H1 (cell line): ENCODE measurements at regions not wholly inside any gene's neighbourhood (a gene's known extent, or its start where the extent isn't known, plus 50 kb on each side); places are given as distances from the start of the nearest gene placed in this dataset.

ENCODE experiments used
- CTCF ChIA-PET: fragments of 300-600 bp; sonication (Branson Sonifier 250); formaldehyde crosslinking; loops from one replicate; lab custom pipeline; 2021; ENCODE audit not compliant: partially characterized antibody; lab: Charles Lee
- POLR2A ChIA-PET: fragments of 300-600 bp; sonication (Branson Sonifier 250); formaldehyde crosslinking; loops from one replicate; lab custom pipeline; 2021; ENCODE audit warnings: inconsistent platforms; ENCODE audit not compliant: partially characterized antibody; lab: Charles Lee
- DNase-seq, 2 experiments: peaks; one replicate each; pipeline versions ENCODE4 v3.0.0 to v3.0.0-alpha.2; 2010 to 2022; ENCODE audit warnings: low spot score in 2 of 2, low read depth in 1 of 2, mixed read lengths in 1 of 2
- FAIRE-seq: peaks from 2 replicates; lab custom pipeline; 2011; peaks lifted over from hg19 to GRCh38; lab: Jason Lieb, UNC
- H2AFZ ChIP-seq: 2 replicates; pipeline ENCODE4 v1.8.1; 2012; ENCODE audit warnings: low read length, inconsistent platforms
- H2AK5ac ChIP-seq: 2 replicates; pipeline ENCODE4 v1.6.1; 2013; ENCODE audit warnings: low read depth, low read length
- H2BK120ac ChIP-seq: replicated peaks from 2 replicates; pipeline ENCODE3; 2013; ENCODE audit warnings: low read depth, low read length, inconsistent platforms
- H2BK12ac ChIP-seq: 2 replicates; pipeline ENCODE4 v1.6.1; 2013; ENCODE audit warnings: low read depth, low read length
- H2BK15ac ChIP-seq: 2 replicates; pipeline ENCODE4 v1.6.1; 2013; ENCODE audit warnings: low read length
- H2BK20ac ChIP-seq: 2 replicates; pipeline ENCODE4 v1.6.1; 2013; ENCODE audit warnings: low read length
- H2BK5ac ChIP-seq: 2 replicates; pipeline ENCODE4 v1.6.1; 2013; ENCODE audit warnings: low read depth, low read length
- H3K14ac ChIP-seq: 2 replicates; pipeline ENCODE4 v1.6.1; 2013; ENCODE audit warnings: inconsistent platforms; ENCODE audit not compliant: insufficient read length
- H3K18ac ChIP-seq: 2 replicates; pipeline ENCODE4 v1.6.1; 2013; ENCODE audit warnings: low read length; ENCODE audit errors: extremely low read depth
- H3K23ac ChIP-seq: 2 replicates; pipeline ENCODE4 v1.6.1; 2013; ENCODE audit warnings: inconsistent platforms; ENCODE audit not compliant: insufficient read length
- H3K23me2 ChIP-seq: 2 replicates; pipeline ENCODE4 v1.6.1; 2013; ENCODE audit warnings: low read depth, low read length
- H3K27ac ChIP-seq: 2 replicates; pipeline ENCODE4 v1.6.1; 2011; ENCODE audit warnings: low read depth, low read length, inconsistent platforms
- H3K27me3 ChIP-seq, 4 experiments: replicated peaks in 1 of 4; 1 replicate in 1 of 4; 2 replicates in 3 of 4; pipeline versions ENCODE4 v1.6.1 to v1.8.1; 2011 to 2013; ENCODE audit warnings: low read length in 3 of 4, mild to moderate bottlenecking in 3 of 4, inconsistent platforms in 2 of 4, mixed read lengths in 2 of 4, moderate library complexity in 1 of 4; ENCODE audit not compliant: control insufficient read depth in 3 of 4, insufficient read depth in 3 of 4; ENCODE audit errors: extremely low read depth in 1 of 4
- H3K36me3 ChIP-seq, 4 experiments: 2 replicates each; pipeline versions ENCODE4 v1.6.1 to v1.8.1; 2011 to 2013; ENCODE audit warnings: mild to moderate bottlenecking in 4 of 4, low read length in 3 of 4, moderate library complexity in 2 of 4, control low read depth in 1 of 4, inconsistent platforms in 1 of 4; ENCODE audit not compliant: insufficient read depth in 4 of 4, control insufficient read depth in 2 of 4
- H3K4ac ChIP-seq: replicated peaks from 2 replicates; pipeline ENCODE3; 2013; ENCODE audit warnings: low read length, low read depth, mixed read lengths, inconsistent platforms; ENCODE audit not compliant: insufficient read length
- H3K4me1 ChIP-seq, 4 experiments: replicated peaks in 1 of 4; 1 replicate in 1 of 4; 2 replicates in 3 of 4; pipeline versions ENCODE4 v1.6.1 to v1.8.1; 2011 to 2013; ENCODE audit warnings: low read length in 3 of 4, inconsistent platforms in 2 of 4, mixed read lengths in 1 of 4; ENCODE audit not compliant: insufficient read depth in 4 of 4, control insufficient read depth in 3 of 4
- H3K4me2 ChIP-seq, 2 experiments: 2 replicates each; pipeline versions ENCODE4 v1.6.1 to v1.8.1; 2011 to 2013; ENCODE audit warnings: low read depth in 2 of 2, low read length in 2 of 2, control low read depth in 1 of 2, inconsistent platforms in 1 of 2, mild to moderate bottlenecking in 1 of 2; ENCODE audit not compliant: insufficient read depth in 1 of 2
- H3K4me3 ChIP-seq, 4 experiments: fragments of 200-600, 300-600 bp in 1 of 4; sonication (generic), shearing (Covaris generic), sonication (Bioruptor Twin) in 1 of 4; 2 replicates each; pipeline versions ENCODE4 v1.5.1 to v1.8.1; 2011 to 2016; ENCODE audit warnings: low read length in 4 of 4, low read depth in 3 of 4, control low read depth in 2 of 4, inconsistent platforms in 2 of 4, mild to moderate bottlenecking in 2 of 4, mixed read lengths in 1 of 4, moderate library complexity in 1 of 4; ENCODE audit not compliant: insufficient read depth in 2 of 4; ENCODE audit errors: extremely low read depth in 1 of 4
- H3K56ac ChIP-seq: replicated peaks from 2 replicates; pipeline ENCODE3; 2013; ENCODE audit warnings: low read depth, mild to moderate bottlenecking, mixed read lengths, low read length, inconsistent platforms; ENCODE audit not compliant: insufficient read length
- H3K79me1 ChIP-seq: 2 replicates; pipeline ENCODE4 v1.6.1; 2013; ENCODE audit warnings: low read depth, low read length, control low read depth
- H3K79me2 ChIP-seq, 2 experiments: 2 replicates each; pipeline versions ENCODE4 v1.6.1 to v1.8.1; 2012 to 2013; ENCODE audit warnings: low read length in 2 of 2, mild to moderate bottlenecking in 2 of 2, inconsistent platforms in 1 of 2; ENCODE audit not compliant: insufficient read depth in 2 of 2, control insufficient read depth in 1 of 2
- H3K9ac ChIP-seq, 4 experiments: replicated peaks in 1 of 4; 1 replicate in 1 of 4; 2 replicates in 3 of 4; pipeline versions ENCODE4 v1.6.1 to v1.8.1; 2011 to 2013; ENCODE audit warnings: low read depth in 3 of 4, low read length in 3 of 4, control low read depth in 2 of 4, mild to moderate bottlenecking in 2 of 4, moderate library complexity in 2 of 4, inconsistent platforms in 1 of 4; ENCODE audit errors: extremely low read depth in 1 of 4
- H3K9me3 ChIP-seq, 2 experiments: 2 replicates each; pipeline versions ENCODE4 v1.6.1 to v1.8.1; 2012 to 2013; ENCODE audit warnings: mild to moderate bottlenecking in 2 of 2, moderate library complexity in 2 of 2, control low read depth in 1 of 2, inconsistent platforms in 1 of 2, low read depth in 1 of 2, low read length in 1 of 2, mixed read lengths in 1 of 2; ENCODE audit not compliant: insufficient read depth in 2 of 2
- H4K20me1 ChIP-seq, 2 experiments: replicated peaks in 1 of 2; 2 replicates each; pipeline versions ENCODE3 to v1.8.1; 2011 to 2013; ENCODE audit warnings: inconsistent platforms in 2 of 2, low read length in 2 of 2, mild to moderate bottlenecking in 1 of 2; ENCODE audit not compliant: insufficient read depth in 2 of 2, control insufficient read depth in 1 of 2
- H4K5ac ChIP-seq: 2 replicates; pipeline ENCODE4 v1.6.1; 2013; ENCODE audit warnings: low read length, low read depth, mixed read lengths, inconsistent platforms; ENCODE audit not compliant: insufficient read length
- H4K8ac ChIP-seq: 2 replicates; pipeline ENCODE4 v1.8.0; 2013; ENCODE audit warnings: mild to moderate bottlenecking, moderate library complexity, low read length, inconsistent platforms; ENCODE audit not compliant: insufficient read depth; ENCODE audit errors: extremely low read depth
- H4K91ac ChIP-seq: replicated peaks from 2 replicates; pipeline ENCODE3; 2013; ENCODE audit warnings: low read length, mixed read lengths, inconsistent platforms; ENCODE audit not compliant: insufficient read length
- EP300 ChIP-seq, 2 experiments: IDR thresholded peaks; 1 replicate in 1 of 2; 2 replicates in 1 of 2; pipeline ENCODE4 v1.6.1; 2011 to 2012; ENCODE audit warnings: low read depth in 2 of 2, low read length in 2 of 2, mild to moderate bottlenecking in 2 of 2, borderline replicate concordance in 1 of 2, inconsistent platforms in 1 of 2, moderate library complexity in 1 of 2
- HDAC2 ChIP-seq, 2 experiments: fragments of 300-600 bp in 1 of 2; sonication (generic) in 1 of 2; IDR thresholded peaks; 2 replicates each; pipeline ENCODE4 v1.6.1; 2011 to 2012; ENCODE audit warnings: low read depth in 2 of 2, low read length in 2 of 2, mild to moderate bottlenecking in 2 of 2, moderate library complexity in 2 of 2, borderline replicate concordance in 1 of 2, inconsistent platforms in 1 of 2
- KDM5A ChIP-seq: fragments of 200-600 bp; IDR thresholded peaks from 2 replicates; pipeline ENCODE4 v1.7.1; 2012; ENCODE audit warnings: mild to moderate bottlenecking, low read length, inconsistent platforms, mixed read lengths
- NANOG ChIP-seq: IDR thresholded peaks from 2 replicates; pipeline ENCODE4 v1.6.1; 2011; ENCODE audit warnings: low read length, low read depth, mild to moderate bottlenecking, inconsistent platforms; ENCODE audit not compliant: insufficient read depth, poor library complexity, severe bottlenecking
- SP1 ChIP-seq: IDR thresholded peaks from 2 replicates; pipeline ENCODE4 v1.6.1; 2011; ENCODE audit warnings: low read depth, low read length
- TCF12 ChIP-seq: IDR thresholded peaks from 2 replicates; pipeline ENCODE4 v1.6.1; 2011; ENCODE audit warnings: low read depth, mild to moderate bottlenecking, low read length
- USF2 ChIP-seq: IDR thresholded peaks from 2 replicates; pipeline ENCODE4 v1.6.1; 2011; ENCODE audit warnings: low read length, improper control_type of control experiment
- YY1 ChIP-seq: IDR thresholded peaks from 2 replicates; pipeline ENCODE4 v1.6.1; 2011; ENCODE audit warnings: low read depth, mild to moderate bottlenecking, low read length
- WGBS, 2 experiments: shearing (Covaris generic) in 1 of 2; methylation state at CpG; one replicate each; pipeline versions ENCODE4 v1.1.6 to v1.1.7; 2013 to 2015; ENCODE audit warnings: low lambda C conversion rate in 2 of 2, mixed read lengths in 2 of 2, inconsistent platforms in 1 of 2, low coverage in 1 of 2, missing lambda C conversion rate in 1 of 2; ENCODE audit not compliant: insufficient replicate concordance in 2 of 2, insufficient coverage in 1 of 2, insufficient read length in 1 of 2; ENCODE audit errors: extremely low coverage in 1 of 2, missing lambda C conversion rate in 1 of 2; 5-methylcytosine and 5-hydroxymethylcytosine counted together

- Histone ChIP-seq H4K5ac (no peak overlapping the region), H2AFZ (peak overlapping the region; percentile 90; the same call in 1 of the 2 replicates), H3K9ac (no peak overlapping the region), H3K4me1 (peaks cover 0 to 6% (median under 1%) of the 10 kb centered on the region in 4 experiments; a peak in 1 of 7 replicates), H2BK20ac (no peak overlapping the region), H2BK12ac (no peak overlapping the region), H3K18ac (no peak overlapping the region), H3K56ac (no peak overlapping the region), H4K8ac (no peak overlapping the region), H3K23me2 (no peaks in the 10 kb centered on the region), H3K27ac (no peak overlapping the region; the same call in 1 of the 2 replicates), H3K9me3 (peaks cover 2 to 10% of the 10 kb centered on the region in 2 experiments; a peak in 2 of 4 replicates), H3K23ac (no peak overlapping the region), H3K14ac (no peak overlapping the region), H2AK5ac (no peak overlapping the region), H3K27me3 (no peaks in the 10 kb centered on the region), H2BK5ac (no peak overlapping the region), H3K79me2 (no peaks in the 10 kb centered on the region), H3K4me2 (no peak overlapping the region; a peak in 1 of 4 replicates), H3K36me3 (no peaks in the 10 kb centered on the region), H4K20me1 (no peaks in the 10 kb centered on the region), H2BK15ac (no peak overlapping the region), H3K4ac (no peak overlapping the region), H4K91ac (no peak overlapping the region), H3K4me3 (peak overlapping the region in 1 of 4 experiments; percentile 27; a peak in 2 of 8 replicates), H3K79me1 (no peaks in the 10 kb centered on the region), H2BK120ac (no peak overlapping the region)
- DNase-seq (peak in 1 of 2 experiments; percentile 13), FAIRE-seq (peak; percentile 19)
- TF ChIP-seq YY1 (0 out of 2 replicates have a peak, but pooled peaks have one; percentile 32), HDAC2 (IDR thresholded peaks at IDR 0.05; ENCODE audit: borderline replicate concordance in 1 of 2, low read depth in 2 of 2, low read length in 2 of 2) (0 out of 4 replicates have a peak, but pooled peaks of 1 of the 2 experiments have one; percentile 18), KDM5A (no peak), NANOG (peak; percentile 76), SP1 (peak; percentile 49; the same call in 1 of the 2 replicates), EP300 (IDR thresholded peaks at IDR 0.05; ENCODE audit: borderline replicate concordance in 1 of 2, low read depth in 2 of 2, low read length in 2 of 2) (peak in 1 of 2 experiments; percentile 57; a peak in 1 of 3 replicates), TCF12 (peak; percentile 73; the same call in 1 of the 2 replicates), USF2 (no peak)
- CTCF ChIA-PET, result no interaction called here
- POLR2A ChIA-PET, result interaction anchor here (0.7 kb wide), 1 partner anchor 25 kb away, joined by 3 read pairs; no protein-coding TSS in a partner anchor
- 72% methylated on average over 4 of the region's 4 CpGs; no CpG with 5 or more reads in 1 of the 2 experiments for WGBS, 2 experiments
These were observed 599.7 kb downstream of the KCNH5 start for GRCh38 chr14:62445570-62445969.
